GM21786 (cell line): ENCODE measurements at regions not wholly inside any gene's neighbourhood (a gene's known extent, or its start where the extent isn't known, plus 50 kb on each side); places are given as distances from the start of the nearest gene placed in this dataset.

Experiments
- ATAC-seq: cut with Tn5 transposase; IDR thresholded peaks from one replicate; pipeline ENCODE4 v1.9.1; 2021; ENCODE audit not compliant: unreplicated experiment

DNA sequence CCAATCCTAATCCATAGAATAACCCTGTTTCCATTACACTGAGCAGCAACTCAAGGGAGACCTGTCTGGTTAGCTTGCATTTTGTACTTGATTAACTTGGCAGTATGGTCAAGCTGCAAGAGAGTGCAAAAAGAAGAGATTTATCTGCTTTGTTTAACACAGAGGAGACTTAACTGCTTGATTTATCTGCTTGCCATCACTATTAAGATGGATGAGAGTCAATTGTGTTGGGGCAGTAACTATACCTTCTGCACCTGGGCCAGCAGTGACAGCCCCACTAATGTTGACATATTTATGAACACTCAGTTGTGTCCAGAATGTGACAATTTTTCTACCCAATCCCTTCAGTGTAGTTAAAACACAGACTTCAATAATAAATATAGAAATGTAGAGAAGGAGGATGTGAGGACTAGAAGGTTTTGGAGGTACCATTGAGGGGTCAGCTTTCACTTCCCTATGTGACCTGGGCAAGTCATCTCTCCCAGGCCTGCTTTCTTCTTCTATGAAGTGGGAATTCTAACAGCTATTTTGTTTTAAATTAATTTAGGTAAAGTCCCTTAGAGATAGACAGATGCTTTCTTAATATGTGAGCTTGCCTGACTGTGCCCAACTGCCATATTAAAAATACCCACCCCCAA, 159.1 kb upstream of the KCNK2 start:
- no peak for ATAC-seq

DNA sequence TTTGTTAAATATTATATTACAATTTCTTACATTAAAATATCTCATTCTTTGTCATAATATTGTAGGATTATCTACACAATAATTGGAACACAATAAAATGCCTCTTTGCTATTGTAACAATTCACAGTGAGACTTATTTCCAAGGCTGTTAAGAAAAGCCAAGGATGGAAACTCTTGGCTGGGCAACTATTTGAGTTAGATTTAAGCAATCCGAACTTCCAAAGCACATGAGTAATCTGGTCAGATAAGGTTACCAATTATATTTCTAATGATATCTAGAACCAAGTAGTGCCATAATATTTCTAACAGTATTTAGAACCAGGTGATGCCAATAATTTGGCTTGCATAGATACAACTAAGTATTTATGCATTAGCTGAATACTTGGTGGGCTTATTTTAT, 154.7 kb upstream of the KCNK2 start:
- ATAC-seq, result no peak

DNA sequence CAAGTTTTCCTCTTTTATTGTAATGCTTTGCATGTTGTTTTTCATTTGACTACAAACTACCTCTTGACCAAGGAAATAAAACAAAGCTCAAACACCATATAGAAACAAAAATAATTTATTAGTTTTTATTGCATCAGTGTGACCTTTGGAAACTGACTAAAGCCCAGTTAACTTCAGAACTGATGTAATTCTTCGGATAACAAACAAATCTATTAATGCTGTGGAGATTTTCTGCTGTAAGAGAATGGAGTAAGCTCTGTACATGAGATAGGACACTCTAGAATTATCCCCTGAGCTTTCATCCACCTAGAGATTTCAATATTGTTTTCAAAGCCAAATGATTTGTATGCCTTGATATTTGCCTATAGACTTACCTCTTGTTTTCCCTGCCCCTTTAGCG, 154.0 kb upstream of the KCNK2 start:
- no peak for ATAC-seq

DNA sequence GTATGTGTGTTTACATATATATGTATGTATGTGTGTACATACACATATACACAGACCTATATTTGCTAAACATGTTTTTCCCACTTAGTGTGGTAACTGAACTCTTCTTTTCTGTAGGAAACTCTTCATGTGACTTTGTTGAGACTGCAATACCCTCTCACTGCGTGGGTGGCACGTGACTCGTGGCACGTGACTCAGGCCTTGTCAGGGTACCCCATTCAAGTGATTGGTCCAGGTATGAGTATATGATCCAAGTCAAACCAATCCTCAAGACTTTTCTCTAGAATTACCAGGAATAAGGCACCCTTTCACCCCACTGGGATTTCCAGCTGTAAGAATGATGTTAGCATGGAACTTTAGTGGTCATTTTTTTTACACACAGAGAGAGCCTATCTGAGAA, 149.2 kb upstream of the KCNK2 start:
- no peak for ATAC-seq

DNA sequence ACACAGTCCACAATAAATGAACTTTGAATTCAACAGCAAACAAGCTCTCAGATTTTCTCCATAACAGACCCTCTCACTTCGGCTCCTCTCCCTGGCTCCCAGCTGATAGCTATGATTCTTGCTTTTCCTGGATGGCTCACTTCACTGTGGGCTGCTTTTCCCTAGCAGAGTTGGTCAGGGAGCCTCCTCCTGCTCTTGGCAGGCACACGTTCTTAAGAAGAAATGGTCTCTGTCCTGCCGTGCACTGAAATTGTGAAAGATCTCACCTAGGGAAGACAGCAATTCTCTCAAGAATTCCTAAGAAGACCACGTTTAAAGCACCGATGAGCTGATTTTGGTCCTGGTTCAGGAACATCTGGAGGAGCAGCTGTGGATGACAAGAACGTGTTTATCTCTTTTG, 148.5 kb upstream of the KCNK2 start:
- no peak for ATAC-seq

DNA sequence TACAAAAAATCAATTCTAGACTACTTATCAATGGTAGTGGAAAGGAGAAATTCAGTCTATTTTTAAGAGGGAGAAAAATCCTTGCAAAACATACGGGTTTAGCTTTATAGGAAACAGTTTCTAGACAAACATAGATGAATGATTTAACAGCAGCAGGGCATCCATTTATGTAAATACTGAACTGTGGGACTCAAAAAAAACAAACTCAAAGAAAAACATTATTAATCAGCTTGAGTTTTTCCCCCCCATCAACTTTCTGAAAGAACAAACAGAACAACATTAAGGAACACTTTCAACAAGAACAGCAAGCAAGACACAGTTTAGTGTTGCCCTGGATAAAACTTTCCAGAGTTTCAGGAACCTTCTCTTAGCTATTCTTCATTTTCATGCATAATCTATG, 147.3 kb upstream of the KCNK2 start:
- ATAC-seq, result no peak

DNA sequence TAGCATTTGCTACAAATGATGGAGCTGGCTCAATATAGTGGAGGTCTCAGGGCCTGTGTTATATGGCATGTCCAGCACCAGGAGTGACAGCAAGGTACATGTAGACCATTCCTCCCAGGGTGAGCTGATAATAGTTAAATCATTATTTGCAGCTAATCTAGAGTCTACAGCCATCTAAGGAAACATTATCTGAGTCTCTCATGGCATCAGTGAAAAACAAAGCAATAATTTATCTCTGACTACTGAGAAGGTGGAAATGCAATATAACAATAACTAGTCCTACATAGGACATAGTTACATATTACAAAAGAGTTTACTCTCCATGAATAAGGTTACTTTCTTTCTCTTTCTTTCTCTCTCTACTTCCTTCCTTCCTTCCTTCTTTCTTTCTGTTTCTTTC, 143.4 kb upstream of the KCNK2 start:
- ATAC-seq, result no peak

DNA sequence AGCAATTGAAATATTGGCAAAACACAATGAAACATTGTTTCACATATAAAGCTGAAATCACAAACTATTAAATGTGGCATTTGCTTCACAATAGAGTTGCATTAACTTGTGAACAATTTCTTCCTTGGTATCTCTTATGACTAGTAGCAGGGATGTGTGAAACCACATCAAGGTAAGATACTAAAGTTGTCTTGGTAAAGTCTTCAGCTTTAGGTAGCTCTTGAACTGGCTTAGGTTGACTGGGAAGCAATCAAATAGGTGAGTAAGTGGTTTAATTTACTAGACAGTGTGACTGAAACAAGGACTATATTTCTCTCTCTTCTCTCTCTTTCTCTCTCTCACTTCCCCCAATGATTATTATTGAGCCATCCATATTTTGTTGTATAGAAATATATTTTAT, 141.5 kb upstream of the KCNK2 start:
- ATAC-seq, result no peak

DNA sequence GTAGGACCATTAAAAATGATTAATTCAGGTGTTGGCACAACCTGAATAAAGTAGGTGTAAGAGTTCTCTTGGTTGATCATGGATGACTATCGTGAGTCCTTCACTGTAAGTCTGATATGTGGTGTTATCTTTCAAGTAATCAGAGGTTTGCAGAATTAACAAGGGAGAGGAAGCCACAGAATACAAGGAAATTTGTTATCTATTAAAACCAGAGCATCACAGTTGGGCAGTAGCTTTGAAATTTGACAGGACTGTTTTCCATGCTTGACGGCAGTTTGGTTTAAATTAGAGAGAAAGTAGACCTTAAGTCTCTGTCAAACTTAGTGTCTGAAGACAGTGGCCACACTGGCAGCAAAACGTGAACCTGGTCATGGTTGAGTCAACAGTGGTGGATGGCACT, 139.5 kb upstream of the KCNK2 start:
- ATAC-seq, result no peak

DNA sequence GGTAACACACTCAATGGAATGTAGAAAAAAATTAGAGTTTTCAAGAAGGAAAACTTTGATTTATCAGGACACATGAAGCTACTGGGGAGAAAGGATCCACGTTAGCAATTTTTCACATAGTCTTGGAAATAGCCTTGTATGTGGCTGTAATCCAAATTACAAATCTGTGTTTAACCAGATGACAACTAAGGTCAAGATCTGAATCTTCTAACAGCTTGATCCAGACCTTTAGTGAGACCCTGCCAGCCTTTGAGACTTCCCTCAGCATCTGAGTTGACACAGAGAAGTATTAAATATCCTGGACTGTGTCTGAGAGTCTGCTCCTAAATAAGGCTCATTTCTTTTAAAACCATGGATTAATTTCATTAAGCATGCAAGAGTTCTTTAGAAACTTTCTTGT, 135.9 kb upstream of the KCNK2 start:
- no peak for ATAC-seq

DNA sequence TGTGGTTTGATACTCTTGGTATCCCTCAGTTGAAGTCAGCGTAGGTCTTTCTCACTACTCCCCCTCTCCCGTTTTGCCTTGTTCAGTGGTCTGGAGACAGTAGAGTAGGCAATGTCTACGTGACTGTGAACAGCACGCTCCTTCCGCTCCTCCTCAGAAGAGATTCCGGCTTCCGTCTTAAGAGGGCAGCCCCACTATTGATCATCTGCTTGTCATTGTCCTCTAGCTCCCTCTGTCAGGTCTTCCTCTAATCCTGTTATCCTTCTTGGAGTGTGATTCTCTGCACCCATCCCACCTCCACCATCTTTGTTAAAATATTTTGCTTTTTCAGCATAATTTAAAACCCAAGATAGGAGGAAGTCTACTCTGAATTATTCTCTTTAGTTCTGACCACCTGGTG, 129.9 kb upstream of the KCNK2 start:
- ATAC-seq, result no peak

DNA sequence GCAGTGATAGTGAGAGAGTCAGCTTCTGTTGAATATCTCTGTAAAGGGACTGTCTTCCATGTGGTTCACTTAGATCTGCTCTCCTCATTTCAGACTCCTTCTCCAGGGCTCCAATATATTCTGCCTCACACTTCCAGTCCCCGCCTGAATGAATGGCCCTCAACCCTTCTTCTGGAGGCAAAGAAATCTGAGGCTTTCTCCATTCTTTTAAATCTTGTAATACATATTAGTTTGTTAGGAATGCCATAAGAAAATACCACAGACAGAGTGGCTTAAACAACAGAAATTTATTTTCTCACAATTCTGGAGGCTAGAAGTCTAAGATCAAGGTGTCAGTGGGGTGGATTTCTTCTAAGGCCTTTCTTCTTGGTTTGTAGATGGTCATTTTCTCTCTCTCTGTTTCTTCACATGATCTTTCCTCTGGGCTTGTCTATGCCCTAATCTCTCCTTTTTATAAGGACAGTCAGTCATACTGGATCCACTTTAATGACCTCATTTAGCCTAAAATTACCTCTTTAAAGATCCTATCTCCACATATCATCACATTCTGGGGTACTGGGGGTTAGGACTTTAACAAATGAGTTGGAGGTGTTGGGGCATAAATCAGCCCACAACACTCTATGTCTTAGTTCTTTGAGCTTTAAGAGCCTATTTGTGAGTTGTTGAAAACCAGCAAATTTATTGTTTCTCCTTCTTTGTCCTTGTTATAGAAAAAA, 128.5 kb upstream of the KCNK2 start:
- ATAC-seq, result no peak

DNA sequence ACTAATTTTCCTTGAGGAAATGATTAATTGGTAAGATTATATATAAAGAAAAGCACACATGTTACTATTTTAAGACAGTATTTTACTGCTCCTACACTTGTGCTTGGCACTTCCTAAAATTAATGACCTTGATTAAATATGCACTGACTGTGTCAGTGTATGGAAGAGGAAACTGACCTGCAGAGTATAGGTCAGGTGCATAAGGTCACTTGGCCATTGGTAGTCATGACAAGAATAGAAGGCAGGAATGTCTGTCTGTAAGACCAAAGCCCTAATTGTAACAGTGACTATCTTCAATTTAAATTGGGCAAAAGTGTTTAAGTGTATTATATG, 128.0 kb upstream of the KCNK2 start:
- no peak for ATAC-seq

DNA sequence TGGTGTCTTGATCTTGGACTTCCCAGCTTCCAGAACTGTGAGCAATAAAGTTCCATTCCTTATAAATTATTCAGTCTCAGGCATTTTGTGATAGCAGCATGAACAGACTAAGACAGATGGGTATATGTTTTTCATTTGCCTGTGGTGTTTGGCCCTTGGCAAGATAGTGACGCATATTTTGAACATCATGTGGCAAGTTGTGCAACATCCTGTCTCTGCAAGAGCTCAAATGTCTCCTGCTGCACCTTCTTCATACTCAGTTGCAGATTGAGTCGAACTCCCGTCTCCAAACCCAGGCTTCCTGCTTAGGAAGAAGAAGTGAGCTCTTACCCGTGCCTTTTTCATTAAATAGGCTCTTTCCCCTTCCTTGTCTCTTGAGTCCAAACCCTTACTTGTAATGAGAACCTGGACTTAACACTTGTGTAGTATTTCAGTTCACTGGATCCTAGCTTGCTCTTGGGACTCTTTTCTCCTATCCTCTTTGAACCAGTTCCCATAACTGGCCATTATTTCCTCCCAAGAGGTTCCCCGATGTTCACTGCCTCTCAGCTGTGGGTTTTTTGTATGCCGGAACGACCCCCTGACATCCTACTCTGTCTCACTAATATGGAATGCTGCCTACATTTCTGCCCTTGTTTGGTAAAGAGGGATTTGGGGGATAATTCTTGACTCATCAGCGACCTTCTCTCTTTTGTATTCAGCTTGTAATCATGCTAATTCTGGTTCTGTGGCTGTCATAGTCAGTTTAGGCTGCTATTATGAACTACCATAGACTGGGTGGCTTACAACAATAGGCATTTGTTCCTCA, 125.0 kb upstream of the KCNK2 start:
- ATAC-seq, result no peak

DNA sequence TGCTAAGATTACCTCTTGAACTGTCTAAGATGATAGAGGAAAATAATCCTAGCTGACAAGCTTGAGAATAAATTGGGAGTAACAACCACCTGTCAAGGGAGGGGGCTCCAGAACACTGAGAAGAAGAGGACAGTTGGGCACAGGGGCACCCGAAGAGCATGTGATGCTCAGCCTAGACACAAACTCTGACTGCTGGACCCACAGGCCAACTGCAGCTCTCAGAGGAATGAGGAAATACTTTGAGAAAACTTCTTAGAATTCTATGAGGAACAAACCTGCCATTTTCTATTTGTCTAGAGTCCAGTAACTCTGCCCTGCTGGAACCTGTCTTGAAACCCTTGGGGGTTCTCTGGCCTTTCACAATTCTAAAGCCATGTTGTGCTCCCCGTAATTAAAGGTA, 124.1 kb upstream of the KCNK2 start:
- no peak for ATAC-seq

DNA sequence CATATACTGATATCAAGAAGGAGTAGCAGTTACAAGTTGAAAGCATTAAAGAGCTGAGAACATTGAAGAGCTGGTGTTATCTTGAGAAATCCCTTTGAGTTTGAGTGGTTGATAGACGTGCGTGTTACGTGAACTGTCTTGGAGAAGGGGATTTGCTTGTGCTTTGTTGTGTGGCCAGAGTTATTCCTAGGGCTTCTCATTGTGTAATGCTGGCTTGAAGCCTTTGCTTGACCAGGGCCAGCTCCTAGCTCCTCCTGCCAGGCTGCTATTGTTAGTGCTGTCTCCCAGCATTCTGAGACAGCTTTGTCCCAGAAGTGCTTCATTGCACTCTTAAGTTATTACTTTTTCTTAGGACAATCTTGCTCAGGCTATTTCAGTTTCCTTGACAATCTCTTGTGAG, 116.2 kb upstream of the KCNK2 start:
- ATAC-seq, result no peak

DNA sequence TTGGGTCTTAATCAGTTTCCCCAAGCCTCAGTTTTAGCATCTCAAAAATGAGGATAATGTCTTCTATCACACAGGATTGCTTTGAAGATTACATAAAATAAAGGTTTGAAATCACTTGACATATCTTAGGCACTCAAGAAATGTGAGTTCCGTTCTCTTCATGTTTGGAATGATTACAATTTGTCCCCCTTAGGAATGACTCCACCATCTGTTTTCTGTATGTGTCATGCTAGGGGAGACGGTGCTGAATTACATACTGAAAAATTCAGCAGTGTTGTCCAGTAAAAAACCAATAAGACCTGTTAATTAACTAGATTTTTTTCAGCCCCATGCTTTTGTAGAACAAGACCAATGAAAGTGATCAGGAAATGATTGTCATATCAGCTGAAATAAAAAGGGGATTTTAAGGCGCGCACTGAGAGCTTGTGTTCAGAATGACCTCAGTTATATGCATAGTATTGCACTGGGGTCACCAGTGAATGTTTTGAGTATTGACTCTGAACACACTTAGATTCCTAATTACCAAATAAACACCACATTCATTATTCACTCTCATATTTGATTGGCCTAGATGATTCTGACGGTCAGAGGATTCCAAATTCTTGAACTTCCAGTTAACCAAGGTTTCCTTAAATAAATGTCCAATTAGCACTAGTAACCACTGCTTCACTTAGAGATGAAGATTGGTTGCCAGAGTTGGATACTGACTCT, 114.5 kb upstream of the KCNK2 start:
- ATAC-seq, result no peak

DNA sequence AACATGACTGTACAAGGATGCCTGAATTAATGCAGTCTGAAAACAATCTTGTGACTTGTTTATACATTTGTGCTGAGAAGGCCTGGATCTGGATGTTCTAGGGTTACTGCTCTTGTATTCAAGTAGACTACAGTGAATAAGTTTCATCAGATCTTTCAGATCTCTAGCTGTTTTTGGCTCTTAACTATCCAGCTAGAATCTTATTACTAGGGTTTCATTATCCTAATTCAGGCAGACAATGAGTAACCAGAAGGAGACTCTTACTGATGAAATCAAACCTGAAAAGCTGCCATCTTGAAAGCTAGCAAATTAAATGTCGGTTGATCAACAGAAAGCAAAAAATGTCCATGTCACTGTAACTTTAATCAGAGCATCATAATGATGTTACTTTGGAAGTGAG, 112.5 kb upstream of the KCNK2 start:
- ATAC-seq, result no peak

DNA sequence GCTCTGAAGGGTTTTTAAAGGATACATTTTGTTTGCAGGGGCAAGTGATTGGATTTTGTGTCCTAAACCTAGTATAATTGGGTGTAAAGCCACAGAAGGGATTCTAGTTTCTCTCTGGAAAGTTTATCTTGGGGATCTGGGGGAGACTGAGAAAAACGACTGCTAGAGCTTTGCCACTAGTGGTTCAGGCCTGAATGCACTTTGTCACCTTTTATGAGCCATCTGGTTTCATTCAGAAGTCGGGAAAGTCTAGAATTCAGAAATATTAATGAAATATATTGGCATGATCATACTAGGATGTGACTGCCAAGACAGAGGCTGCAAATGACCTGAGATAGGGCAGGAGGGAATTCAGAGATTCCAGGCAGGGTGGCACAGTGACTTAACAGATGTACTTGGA, 111.5 kb upstream of the KCNK2 start:
- no peak for ATAC-seq

DNA sequence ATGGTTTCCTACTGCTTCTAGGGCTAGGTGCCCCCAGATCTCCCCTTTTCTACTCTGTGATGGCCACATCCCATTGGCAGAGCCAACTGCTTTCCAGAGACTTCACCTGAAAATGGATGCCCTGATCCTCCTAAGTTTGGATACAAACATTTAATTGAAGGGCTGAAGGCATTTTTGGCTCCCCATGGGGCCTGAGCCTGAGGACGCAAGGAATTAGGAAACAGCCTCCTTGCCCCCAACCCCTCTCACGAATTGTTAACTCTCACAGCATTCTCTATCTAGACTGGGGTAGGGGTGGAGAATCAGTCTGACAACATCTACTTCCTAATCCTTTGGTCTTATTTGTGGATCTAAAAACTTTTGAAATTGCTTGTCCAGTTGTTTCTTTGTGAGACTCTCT, 108.5 kb upstream of the KCNK2 start:
- no peak for ATAC-seq

DNA sequence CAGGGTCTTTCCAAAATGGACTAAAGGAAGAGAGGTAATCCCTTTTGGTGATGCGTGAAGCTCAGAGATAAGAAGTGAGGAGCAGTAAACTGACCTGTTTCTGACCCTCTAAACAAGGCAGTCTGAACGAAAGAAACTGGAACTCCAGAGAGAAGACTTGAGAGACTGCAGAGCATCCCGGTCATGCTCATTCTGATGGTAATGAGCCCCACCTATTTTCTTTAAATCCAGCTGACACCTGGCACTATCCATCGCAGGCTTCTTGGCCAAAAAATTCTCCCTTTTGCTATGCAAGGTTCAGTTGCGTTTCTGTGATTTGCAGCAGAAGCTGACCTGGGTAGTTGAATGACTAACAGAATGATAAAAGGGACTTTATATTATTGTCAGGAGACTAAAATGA, 105.9 kb upstream of the KCNK2 start:
- no peak for ATAC-seq

DNA sequence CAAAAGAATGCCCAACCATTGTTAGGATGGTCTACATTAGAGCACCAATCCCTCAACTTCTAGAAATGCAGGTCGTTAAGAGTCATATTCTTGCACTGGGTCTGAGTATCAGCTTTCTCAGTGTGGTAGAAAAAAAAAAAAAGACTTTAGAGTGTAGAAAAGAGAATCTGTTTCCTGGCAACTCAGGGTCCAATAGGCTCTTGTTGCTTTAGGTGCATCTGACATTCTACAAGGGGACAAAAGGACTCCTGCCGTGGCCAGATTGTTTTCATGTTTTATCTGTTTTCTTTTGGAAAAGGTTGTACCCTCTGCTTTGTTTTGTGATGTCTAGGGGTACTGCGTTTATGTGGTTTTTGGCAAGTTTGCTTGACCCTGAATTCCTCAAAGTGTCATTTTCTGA, 105.4 kb upstream of the KCNK2 start:
- no peak for ATAC-seq
